Thyroid gland (tissue), 4 donors: ENCODE measurements at regions not wholly inside any gene's neighbourhood (a gene's known extent, or its start where the extent isn't known, plus 50 kb on each side); places are given as distances from the start of the nearest gene placed in this dataset.

Experiments used
- CTCF ChIP-seq, 6 experiments: fragments of 200-600 bp in 3 of 6; fragments of 450-650 bp in 3 of 6; sonication (generic) in 3 of 6; IDR thresholded peaks; one replicate each; pipeline ENCODE4 v1.5.1; 2016 to 2019; ENCODE audit warnings: antibody characterized with exemption in 6 of 6, mild to moderate bottlenecking in 2 of 6, inconsistent platforms in 1 of 6, moderate library complexity in 1 of 6
- POLR2A ChIP-seq, 2 donors: fragments of 450-650 bp; IDR thresholded peaks; one replicate each; pipeline ENCODE4 v1.6.1; 2017; ENCODE audit warnings: antibody characterized with exemption in 2 of 2, mild to moderate bottlenecking in 2 of 2, moderate library complexity in 1 of 2

DNA sequence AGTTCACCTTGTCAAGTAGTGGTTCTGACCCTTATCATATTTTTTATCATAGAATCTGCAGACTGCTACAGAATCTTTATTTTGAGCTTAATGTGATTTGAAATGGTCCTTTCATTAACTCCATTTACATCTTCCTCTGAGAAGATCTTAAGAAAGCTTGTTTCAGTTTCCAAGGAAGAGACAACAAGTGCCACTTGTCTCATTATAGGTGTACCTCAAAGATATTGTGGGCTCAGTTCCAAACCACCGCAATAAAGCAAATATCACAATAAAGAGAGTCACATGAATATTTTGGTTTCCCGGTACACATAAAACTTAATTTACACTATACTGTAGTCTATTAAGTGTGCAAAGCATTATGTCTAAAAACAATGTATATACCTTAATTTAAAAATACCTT is 66.4 kb upstream of the ATXN1 start:
- no peak for TF ChIP-seq CTCF (IDR thresholded peaks at IDR 0.05)
- TF ChIP-seq POLR2A (IDR thresholded peaks at IDR 0.05): no peak
